Chondrocyte (in vitro differentiated cells): ENCODE measurements at regions not wholly inside any gene's neighbourhood (a gene's known extent, or its start where the extent isn't known, plus 50 kb on each side); places are given as distances from the start of the nearest gene placed in this dataset.
"Not testable (repeated sequence)": the region's sequence is repeated elsewhere in the genome, so short reads cannot be mapped to it uniquely, and the experiment has no call there.

ENCODE experiments used
- DNase-seq: peaks from one replicate; pipeline ENCODE4 v3.0.0; 2021; ENCODE audit warnings: mixed read lengths, low spot score
- H3K27ac Mint-ChIP-seq: one replicate; pipeline ENCODE4 v1.8.0; 2021; ENCODE audit warnings: mild to moderate bottlenecking, moderate library complexity, mixed read lengths; ENCODE audit not compliant: unreplicated experiment
- H3K27me3 Mint-ChIP-seq: 2 replicates; pipeline ENCODE4 v1.8.0; 2021; ENCODE audit warnings: low read depth, mixed read lengths
- H3K36me3 Mint-ChIP-seq: 2 replicates; pipeline ENCODE4 v1.8.0; 2021; ENCODE audit warnings: low read depth, mixed read lengths
- H3K4me1 Mint-ChIP-seq: 2 replicates; pipeline ENCODE4 v1.8.0; 2021; ENCODE audit warnings: low read depth, mild to moderate bottlenecking, mixed read lengths
- H3K4me3 Mint-ChIP-seq: one replicate; pipeline ENCODE4 v1.8.0; 2021; ENCODE audit warnings: mild to moderate bottlenecking, moderate library complexity, mixed read lengths; ENCODE audit not compliant: unreplicated experiment
- H3K9me3 Mint-ChIP-seq: 2 replicates; pipeline ENCODE4 v1.8.0; 2021; ENCODE audit warnings: low read depth, mixed read lengths
- CTCF ChIP-seq: fragments of 200-600 bp; sonication (generic); IDR thresholded peaks from 2 replicates; pipeline ENCODE4 v1.5.0; 2021; ENCODE audit warnings: antibody characterized with exemption, mild to moderate bottlenecking, moderate library complexity

GRCh38 chr3:31095255-31095654, 200.8 kb upstream of the GADL1 start:
- DNase-seq: no peak
- no peak for TF ChIP-seq CTCF
- Mint-ChIP-seq H3K9me3 (no peaks in the 10 kb centered on the region), H3K36me3 (no peaks in the 10 kb centered on the region), H3K27me3 (peaks cover 2% of the 10 kb centered on the region), H3K4me1 (peaks cover 7% of the 10 kb centered on the region), H3K4me3 (no peak overlapping the region), H3K27ac (no peak overlapping the region)

DNA sequence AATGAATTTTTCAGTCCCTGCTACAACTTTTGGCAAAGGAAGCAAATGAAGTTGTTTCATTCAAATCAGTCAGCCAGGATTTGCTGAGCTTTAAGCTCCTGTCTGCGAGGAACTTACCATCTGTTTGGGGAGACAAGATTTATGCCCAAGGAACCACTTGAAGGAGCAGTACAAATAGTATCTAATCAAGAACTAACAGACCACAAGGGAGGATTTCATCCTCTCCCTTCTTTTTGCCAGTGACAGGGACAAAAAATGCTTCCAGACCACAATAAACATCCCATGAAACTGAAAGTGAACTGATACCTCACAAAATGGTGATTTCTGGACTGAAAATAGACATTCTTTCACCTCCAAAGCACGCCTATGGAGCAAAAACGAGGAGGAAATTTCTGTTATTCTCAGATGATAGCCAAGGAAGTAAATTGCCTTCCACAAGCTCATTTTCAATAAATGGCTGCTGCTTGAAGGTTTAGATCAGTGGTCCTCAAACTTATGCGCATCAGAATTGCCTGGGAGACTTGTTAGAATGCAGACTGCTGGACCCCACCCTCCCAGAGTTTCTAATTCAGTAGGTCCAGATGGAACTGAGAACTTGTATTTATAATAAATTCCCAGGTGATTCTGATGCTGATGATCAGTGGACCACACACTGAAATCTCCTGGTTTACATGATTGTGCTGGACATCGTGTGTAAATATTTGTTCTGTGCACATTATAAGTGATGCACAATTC, 202.4 kb upstream of the GADL1 start:
- no peaks in the 10 kb centered on the region for H3K9me3 Mint-ChIP-seq
- H3K4me1 Mint-ChIP-seq: peaks cover 7% of the 10 kb centered on the region
- H3K27me3 Mint-ChIP-seq: peaks cover 2% of the 10 kb centered on the region
- no peak for DNase-seq
- no peak overlapping the region for H3K4me3 Mint-ChIP-seq
- no peaks in the 10 kb centered on the region for H3K36me3 Mint-ChIP-seq
- H3K27ac Mint-ChIP-seq: no peak overlapping the region
- TF ChIP-seq CTCF: no peak

GRCh38 chr3:31100519-31100918, 206.1 kb upstream of the GADL1 start:
- TF ChIP-seq CTCF: no peak
- Mint-ChIP-seq H3K9me3 (no peaks in the 10 kb centered on the region), H3K4me3 (no peak overlapping the region), H3K4me1 (peaks cover 4% of the 10 kb centered on the region), H3K36me3 (no peaks in the 10 kb centered on the region), H3K27me3 (peaks cover 2% of the 10 kb centered on the region), H3K27ac (no peak overlapping the region)
- no peak for DNase-seq

- H3K4me3 Mint-ChIP-seq, H3K9me3 Mint-ChIP-seq, H3K27me3 Mint-ChIP-seq, H3K27ac Mint-ChIP-seq, DNase-seq, H3K36me3 Mint-ChIP-seq: not testable (repeated sequence)
- peaks cover 12% of the 10 kb centered on the region for H3K4me1 Mint-ChIP-seq
Observed at GRCh38 chr3:31101285-31101684, 206.8 kb upstream of the GADL1 start.

- Mint-ChIP-seq H3K4me3 (no peak overlapping the region), H3K27me3 (no peaks in the 10 kb centered on the region), H3K27ac (no peak overlapping the region), H3K36me3 (no peaks in the 10 kb centered on the region), H3K9me3 (no peaks in the 10 kb centered on the region), H3K4me1 (peaks cover 12% of the 10 kb centered on the region)
- no peak for DNase-seq
- TF ChIP-seq CTCF: no peak
Observed at GRCh38 chr3:31102196-31102879, 207.9 kb upstream of the GADL1 start.
